Right kidney (tissue), 1 donor: ENCODE measurements at regions not wholly inside any gene's neighbourhood (a gene's known extent, or its start where the extent isn't known, plus 50 kb on each side); places are given as distances from the start of the nearest gene placed in this dataset.
"Not testable (repeated sequence)": the region's sequence is repeated elsewhere in the genome, so short reads cannot be mapped to it uniquely, and the experiment has no call there.

Source experiments
- DNase-seq: peaks from one replicate; pipeline ENCODE4 v3.0.0-alpha.2; 2016

- DNase-seq = no peak
These were observed 88.2 kb downstream of the KLHL28 start for GRCh38 chr14:44873536-44873935.

GRCh38 chr14:44866770-44867169, 95.0 kb downstream of the KLHL28 start:
- DNase-seq = no peak

GRCh38 chr14:44866322-44866721, 95.4 kb downstream of the KLHL28 start:
- DNase-seq = no peak

- DNase-seq = no peak
These were observed 98.5 kb downstream of the KLHL28 start for GRCh38 chr14:44863271-44863670.

GRCh38 chr14:44854114-44854513, 107.6 kb downstream of the KLHL28 start:
- DNase-seq = no peak

GRCh38 chr14:44847526-44848309, 114.0 kb downstream of the KLHL28 start:
- no peak for DNase-seq

GRCh38 chr14:44846232-44846824, 115.4 kb downstream of the KLHL28 start:
- DNase-seq = no peak

GRCh38 chr14:44835928-44836327, 125.8 kb downstream of the KLHL28 start:
- DNase-seq = not testable (repeated sequence)

- DNase-seq = no peak
These were observed 128.2 kb downstream of the KLHL28 start for GRCh38 chr14:44833376-44834060.

- DNase-seq = no peak
These were observed 131.4 kb downstream of the KLHL28 start for GRCh38 chr14:44830371-44830770.

- DNase-seq = no peak
These were observed 132.7 kb downstream of the KLHL28 start for GRCh38 chr14:44829021-44829420.

GRCh38 chr14:44828023-44828422, 133.7 kb downstream of the KLHL28 start:
- no peak for DNase-seq

- DNase-seq = no peak
These were observed 141.3 kb downstream of the KLHL28 start for GRCh38 chr14:44820230-44820964.

GRCh38 chr14:44814196-44814595, 147.6 kb downstream of the KLHL28 start:
- no peak for DNase-seq

GRCh38 chr14:44812672-44813071, 149.1 kb downstream of the KLHL28 start:
- DNase-seq = no peak

- DNase-seq = no peak
These were observed 157.4 kb downstream of the KLHL28 start for GRCh38 chr14:44804391-44804790.

GRCh38 chr14:44803239-44803905, 158.4 kb downstream of the KLHL28 start:
- DNase-seq = peak; percentile 21

- DNase-seq = no peak
These were observed 163.1 kb downstream of the KLHL28 start for GRCh38 chr14:44798386-44799242.

GRCh38 chr14:44795725-44796124, 166.0 kb downstream of the KLHL28 start:
- DNase-seq = no peak

- no peak for DNase-seq
These were observed 170.0 kb downstream of the KLHL28 start for GRCh38 chr14:44791730-44792129.

GRCh38 chr14:44788612-44789011, 173.1 kb downstream of the KLHL28 start:
- no peak for DNase-seq
